ENCODE measurements at regions not wholly inside any gene's neighbourhood (a gene's known extent, or its start where the extent isn't known, plus 50 kb on each side); places are given as distances from the start of the nearest gene placed in this dataset.

GRCh38 chr14:40096968-40097367, 664.7 kb upstream of the FBXO33 start:
- no peaks in the 10 kb centered on the region for H3K4me1 Mint-ChIP-seq
- Histone ChIP-seq H3K4me3 (replicated peaks in 1 of 3; ENCODE audit: low read depth in 2 of 3, low read length in 3 of 3) (no peak overlapping the region), H3K36me3 (replicated peaks in 1 of 2; ENCODE audit: control insufficient read depth in 1 of 2, insufficient read depth in 2 of 2, low read length in 2 of 2) (no peaks in the 10 kb centered on the region), H3K27me3 (ENCODE audit: control insufficient read depth in 2 of 2, insufficient read depth in 2 of 2, low read length in 2 of 2) (no peaks in the 10 kb centered on the region), H4K20me1 (ENCODE audit: insufficient read depth, low read length) (no peaks in the 10 kb centered on the region), H3K9ac (ENCODE audit: insufficient read depth, low read length, poor library complexity, severe bottlenecking) (no peak overlapping the region), H2AFZ (ENCODE audit: insufficient read depth, low read depth, low read length, poor library complexity, severe bottlenecking) (no peak overlapping the region), H3K4me1 (ENCODE audit: control insufficient read depth in 1 of 2, insufficient read depth in 2 of 2, low read length in 2 of 2) (no peaks in the 10 kb centered on the region), H3K27ac (ENCODE audit: low read depth in 1 of 2, low read length in 2 of 2) (no peak overlapping the region), H3K9me3 (replicated peaks in 1 of 2; ENCODE audit: control insufficient read depth in 1 of 2, insufficient read depth in 1 of 2, low read length in 2 of 2) (peaks cover 6 to 8% of the 10 kb centered on the region in 2 donors), H3K4me2 (replicated peaks; ENCODE audit: extremely low read depth, low read length, poor library complexity, severe bottlenecking) (no peak overlapping the region), H3K79me2 (ENCODE audit: insufficient read depth, low read length) (no peaks in the 10 kb centered on the region)
- no peak overlapping the region for H3K27ac Mint-ChIP-seq
- intact Hi-C loops (cut with micrococcal nuclease), result no loop called here
- TF ChIP-seq CTCF (IDR thresholded peaks at IDR 0.05), result no peak
- H3K27me3 Mint-ChIP-seq (ENCODE audit: low read depth in 3 of 3), result peaks cover 0 to 1% (median 0%) of the 10 kb centered on the region in 3 donors
- no peak overlapping the region for H3K4me3 Mint-ChIP-seq
- peaks cover 0 to 10% (median 2%) of the 10 kb centered on the region in 7 donors for H3K9me3 Mint-ChIP-seq
- DNase-seq, result no peak
- no peaks in the 10 kb centered on the region for H3K36me3 Mint-ChIP-seq

- Mint-ChIP-seq H3K27me3 (ENCODE audit: low read depth in 3 of 3) (peaks cover 0 to 1% (median 0%) of the 10 kb centered on the region in 3 donors), H3K9me3 (peaks cover 0 to 16% (median 3%) of the 10 kb centered on the region in 7 donors), H3K4me1 (no peaks in the 10 kb centered on the region), H3K36me3 (no peaks in the 10 kb centered on the region), H3K4me3 (no peak overlapping the region), H3K27ac (no peak overlapping the region)
- Histone ChIP-seq H3K4me3 (replicated peaks in 1 of 3; ENCODE audit: low read depth in 2 of 3, low read length in 3 of 3) (no peak overlapping the region), H3K36me3 (replicated peaks in 1 of 2; ENCODE audit: control insufficient read depth in 1 of 2, insufficient read depth in 2 of 2, low read length in 2 of 2) (no peaks in the 10 kb centered on the region), H2AFZ (ENCODE audit: insufficient read depth, low read depth, low read length, poor library complexity, severe bottlenecking) (no peak overlapping the region), H3K4me1 (ENCODE audit: control insufficient read depth in 1 of 2, insufficient read depth in 2 of 2, low read length in 2 of 2) (no peaks in the 10 kb centered on the region), H3K9ac (ENCODE audit: insufficient read depth, low read length, poor library complexity, severe bottlenecking) (no peak overlapping the region), H3K9me3 (replicated peaks in 1 of 2; ENCODE audit: control insufficient read depth in 1 of 2, insufficient read depth in 1 of 2, low read length in 2 of 2) (no peaks in the 10 kb centered on the region), H3K27ac (ENCODE audit: low read depth in 1 of 2, low read length in 2 of 2) (no peak overlapping the region), H3K4me2 (replicated peaks; ENCODE audit: extremely low read depth, low read length, poor library complexity, severe bottlenecking) (no peak overlapping the region), H3K27me3 (ENCODE audit: control insufficient read depth in 2 of 2, insufficient read depth in 2 of 2, low read length in 2 of 2) (no peaks in the 10 kb centered on the region), H4K20me1 (ENCODE audit: insufficient read depth, low read length) (no peaks in the 10 kb centered on the region), H3K79me2 (ENCODE audit: insufficient read depth, low read length) (no peaks in the 10 kb centered on the region)
- no peak for DNase-seq
- intact Hi-C loops (cut with micrococcal nuclease), result no loop called here
- no peak for TF ChIP-seq CTCF (IDR thresholded peaks at IDR 0.05)
- WGBS (ENCODE audit: insufficient coverage), result no CpG with 5 or more reads among the region's 1 CpG
Observed at GRCh38 chr14:40093800-40094199, 661.6 kb upstream of the FBXO33 start.
